ENCODE measurements at regions not wholly inside any gene's neighbourhood (a gene's known extent, or its start where the extent isn't known, plus 50 kb on each side); places are given as distances from the start of the nearest gene placed in this dataset.

DNA sequence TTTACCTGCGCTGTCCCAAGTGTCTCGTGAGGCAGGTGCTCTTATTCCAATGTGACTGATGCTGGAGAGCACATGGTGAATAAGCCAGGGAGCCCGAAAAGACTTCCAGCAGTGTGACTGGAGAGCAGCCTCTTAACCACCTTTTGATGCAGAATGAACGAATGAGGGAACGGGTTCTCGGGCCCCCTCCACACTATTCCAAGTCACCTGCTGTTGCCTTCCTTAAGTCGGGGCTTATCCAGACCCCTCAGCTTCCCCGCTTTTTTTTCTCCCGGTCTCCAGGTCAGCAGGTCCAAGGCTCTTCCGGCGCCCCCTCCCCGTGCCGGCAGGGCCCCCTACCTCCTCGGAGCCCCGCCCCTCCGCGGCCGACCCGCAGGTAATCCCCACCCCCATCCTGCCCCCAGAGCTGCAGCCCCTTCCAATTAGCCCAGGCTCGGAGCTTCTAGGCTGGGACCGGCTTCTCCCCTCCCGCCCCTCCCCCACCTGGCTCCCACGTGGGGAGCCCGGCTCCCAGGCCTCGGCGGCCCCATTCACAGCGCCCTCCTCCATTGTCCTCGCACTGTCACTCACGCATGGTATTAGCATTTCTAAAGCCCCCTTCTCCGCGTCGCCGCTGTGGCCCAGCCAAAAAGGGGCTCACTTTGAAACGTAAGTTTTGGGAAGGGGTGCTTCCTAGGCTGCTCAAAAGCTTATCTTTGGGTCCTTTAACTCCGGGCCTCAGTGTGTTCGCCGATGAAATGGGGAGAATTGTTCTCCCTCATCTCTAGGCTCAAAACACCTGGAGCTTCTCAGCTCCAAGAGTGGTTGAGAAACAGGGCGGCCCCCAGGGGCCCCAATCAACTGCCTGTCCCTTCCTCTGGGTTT, 56.2 kb upstream of the PJA1 start:
- DNase-seq, result no peak

- DNase-seq, result no peak
Measured at GRCh38 chrX:69218407-69218997, 53.2 kb upstream of the PJA1 start.

GRCh38 chrX:69216911-69217310, 51.7 kb upstream of the PJA1 start:
- DNase-seq, result no peak

- DNase-seq, result no peak
Measured at GRCh38 chrX:69216446-69216845, 51.2 kb upstream of the PJA1 start.

DNA sequence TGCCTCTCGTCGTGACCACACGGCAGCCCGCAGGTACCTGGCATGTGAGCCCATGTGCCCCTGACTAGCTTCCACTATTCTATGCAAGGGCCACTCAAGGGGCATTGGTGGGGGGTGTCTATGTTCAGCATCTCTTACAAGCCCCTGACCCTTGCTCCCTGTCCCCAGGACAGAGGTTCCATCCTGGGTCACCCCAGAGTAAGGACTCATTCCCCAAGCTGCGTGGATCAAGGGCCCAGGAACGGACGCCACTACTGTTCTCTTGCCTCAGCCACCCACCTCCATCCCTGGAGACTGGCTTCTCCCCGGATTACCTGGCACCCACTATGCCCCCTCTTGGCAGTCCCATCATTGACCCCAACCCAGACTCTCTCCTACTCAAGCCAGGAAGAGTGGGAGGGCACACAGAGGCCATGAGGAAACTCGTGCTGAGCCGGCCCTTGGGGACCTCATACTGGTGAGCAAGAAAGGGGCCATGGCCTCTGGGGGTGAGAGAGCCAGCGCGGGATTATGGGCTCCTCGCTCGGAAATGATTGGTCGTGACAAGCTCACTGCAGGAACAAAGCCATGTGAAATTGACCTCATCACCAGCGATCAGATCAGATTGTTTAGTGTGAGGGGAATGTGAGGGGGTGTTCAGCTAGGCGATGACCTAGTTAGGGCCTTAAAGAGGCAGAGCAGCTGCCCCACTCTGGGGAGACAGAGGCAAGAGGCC, 50.1 kb upstream of the PJA1 start:
- no peak for DNase-seq
